ENCODE measurements at regions not wholly inside any gene's neighbourhood (a gene's known extent, or its start where the extent isn't known, plus 50 kb on each side); places are given as distances from the start of the nearest gene placed in this dataset.

DNA sequence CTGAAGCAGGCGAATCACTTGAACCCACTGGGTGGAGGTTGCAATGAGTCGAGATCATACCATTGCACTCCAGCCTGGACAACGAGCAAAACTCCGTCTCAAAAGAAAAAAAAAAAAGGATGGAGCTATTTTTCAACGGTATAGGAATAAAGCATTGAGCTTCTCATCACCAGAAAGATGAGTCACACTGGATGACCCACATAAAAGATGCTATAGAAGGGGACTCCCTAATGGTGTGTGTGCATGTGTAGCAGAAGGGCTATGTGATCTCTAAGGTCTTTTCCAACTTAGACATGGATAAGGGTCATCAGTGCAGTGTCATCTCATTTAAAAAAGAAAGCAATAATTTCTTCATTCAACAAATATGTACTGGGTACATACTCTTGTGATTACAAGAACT, 476.0 kb downstream of the MFSD1 start:
- Histone ChIP-seq H3K36me3 (no peaks in the 10 kb centered on the region), H3K9me3 (no peaks in the 10 kb centered on the region), H3K4me3 (no peak overlapping the region), H3K27me3 (no peaks in the 10 kb centered on the region), H3K4me1 (no peaks in the 10 kb centered on the region), H3K27ac (no peak overlapping the region)
- ATAC-seq = no peak
- TF ChIP-seq POLR2A (IDR thresholded peaks at IDR 0.05) = no peak
- TF ChIP-seq, protein P1, sequence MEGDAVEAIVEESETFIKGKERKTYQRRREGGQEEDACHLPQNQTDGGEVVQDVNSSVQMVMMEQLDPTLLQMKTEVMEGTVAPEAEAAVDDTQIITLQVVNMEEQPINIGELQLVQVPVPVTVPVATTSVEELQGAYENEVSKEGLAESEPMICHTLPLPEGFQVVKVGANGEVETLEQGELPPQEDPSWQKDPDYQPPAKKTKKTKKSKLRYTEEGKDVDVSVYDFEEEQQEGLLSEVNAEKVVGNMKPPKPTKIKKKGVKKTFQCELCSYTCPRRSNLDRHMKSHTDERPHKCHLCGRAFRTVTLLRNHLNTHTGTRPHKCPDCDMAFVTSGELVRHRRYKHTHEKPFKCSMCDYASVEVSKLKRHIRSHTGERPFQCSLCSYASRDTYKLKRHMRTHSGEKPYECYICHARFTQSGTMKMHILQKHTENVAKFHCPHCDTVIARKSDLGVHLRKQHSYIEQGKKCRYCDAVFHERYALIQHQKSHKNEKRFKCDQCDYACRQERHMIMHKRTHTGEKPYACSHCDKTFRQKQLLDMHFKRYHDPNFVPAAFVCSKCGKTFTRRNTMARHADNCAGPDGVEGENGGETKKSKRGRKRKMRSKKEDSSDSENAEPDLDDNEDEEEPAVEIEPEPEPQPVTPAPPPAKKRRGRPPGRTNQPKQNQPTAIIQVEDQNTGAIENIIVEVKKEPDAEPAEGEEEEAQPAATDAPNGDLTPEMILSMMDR (IDR thresholded peaks at IDR 0.05) = no peak
- DNase-seq = no peak
- intact Hi-C loops (cut with DNase I) = no loop called here
- 49% methylated on average over 5 of the region's 5 CpGs for WGBS (ENCODE audit: insufficient coverage, low coverage, low lambda C conversion rate, missing lambda C conversion rate)

DNA sequence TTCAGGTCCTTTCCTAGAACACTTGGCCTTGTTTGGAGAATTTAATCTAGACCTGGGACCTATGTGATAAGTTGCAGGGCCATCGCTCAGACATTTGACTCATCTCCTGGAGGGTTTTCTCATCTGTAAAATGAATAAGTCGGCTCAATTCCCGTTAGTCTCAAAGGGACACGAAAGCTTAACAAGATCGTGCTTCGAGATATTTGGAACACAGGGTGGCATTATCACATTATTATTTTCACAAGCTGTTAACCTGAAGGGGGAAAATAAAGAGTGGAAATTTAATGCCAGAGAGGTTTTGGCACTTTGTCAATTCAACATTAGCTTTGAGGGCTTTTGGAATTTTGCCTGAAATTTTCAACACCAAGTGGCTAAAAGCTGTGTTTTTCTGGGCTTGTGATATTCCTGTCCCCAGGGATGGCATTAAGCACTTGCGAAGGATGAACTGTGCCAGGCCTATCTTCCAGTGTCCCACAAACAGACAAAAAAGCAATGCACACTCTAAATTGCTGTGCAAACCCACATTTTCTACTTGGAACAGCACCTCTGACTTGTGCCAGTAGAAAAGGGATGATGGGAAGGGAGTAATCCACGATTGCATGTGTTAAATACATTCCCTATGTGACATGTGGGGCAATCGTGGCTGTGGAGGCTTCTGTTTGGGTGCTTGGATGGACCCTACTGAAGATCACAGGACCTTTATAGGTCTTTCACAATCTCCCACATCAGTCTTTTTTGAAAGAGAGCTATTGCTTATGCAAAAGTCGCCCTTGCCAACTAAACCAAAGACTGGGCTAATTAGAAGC, 478.7 kb downstream of the MFSD1 start:
- Histone ChIP-seq H3K4me1 (no peaks in the 10 kb centered on the region), H3K9me3 (no peaks in the 10 kb centered on the region), H3K36me3 (no peaks in the 10 kb centered on the region), H3K27me3 (no peaks in the 10 kb centered on the region), H3K27ac (no peak overlapping the region), H3K4me3 (no peak overlapping the region)
- ATAC-seq = no peak
- 66% methylated on average over 10 of the region's 10 CpGs for WGBS (ENCODE audit: insufficient coverage, low coverage, low lambda C conversion rate, missing lambda C conversion rate)
- intact Hi-C loops (cut with DNase I) = no loop called here
- TF ChIP-seq POLR2A (IDR thresholded peaks at IDR 0.05) = no peak
- TF ChIP-seq, protein P1 (IDR thresholded peaks at IDR 0.05) = no peak
- no peak for DNase-seq

DNA sequence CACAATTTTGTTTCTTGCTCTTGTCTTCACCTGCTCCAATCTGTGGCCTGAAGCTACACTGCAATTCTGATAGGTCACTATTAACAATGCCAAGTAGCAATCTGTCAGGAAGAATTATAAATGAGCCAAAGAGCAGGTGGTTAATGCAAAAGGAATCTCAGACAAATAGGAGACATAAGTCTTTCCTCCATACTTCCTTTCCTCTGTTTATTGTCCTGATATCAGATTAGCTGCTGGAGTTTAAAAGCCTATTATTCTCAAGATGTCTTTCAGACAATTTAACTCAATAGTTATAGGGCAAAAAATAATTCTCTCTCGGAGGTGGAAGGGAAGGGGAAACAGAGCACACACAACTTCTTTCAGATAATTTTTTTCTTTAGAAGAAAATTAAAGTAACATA, 491.6 kb downstream of the MFSD1 start:
- TF ChIP-seq POLR2A (IDR thresholded peaks at IDR 0.05) = no peak
- TF ChIP-seq, protein P1 (IDR thresholded peaks at IDR 0.05) = no peak
- Histone ChIP-seq H3K4me3 (no peak overlapping the region), H3K27me3 (no peaks in the 10 kb centered on the region), H3K4me1 (no peaks in the 10 kb centered on the region), H3K27ac (no peak overlapping the region), H3K9me3 (no peaks in the 10 kb centered on the region), H3K36me3 (no peaks in the 10 kb centered on the region)
- ATAC-seq = no peak
- 27% methylated on average over 1 of the region's 1 CpG for WGBS (ENCODE audit: insufficient coverage, low coverage, low lambda C conversion rate, missing lambda C conversion rate)
- intact Hi-C loops (cut with DNase I) = no loop called here
- DNase-seq = no peak

DNA sequence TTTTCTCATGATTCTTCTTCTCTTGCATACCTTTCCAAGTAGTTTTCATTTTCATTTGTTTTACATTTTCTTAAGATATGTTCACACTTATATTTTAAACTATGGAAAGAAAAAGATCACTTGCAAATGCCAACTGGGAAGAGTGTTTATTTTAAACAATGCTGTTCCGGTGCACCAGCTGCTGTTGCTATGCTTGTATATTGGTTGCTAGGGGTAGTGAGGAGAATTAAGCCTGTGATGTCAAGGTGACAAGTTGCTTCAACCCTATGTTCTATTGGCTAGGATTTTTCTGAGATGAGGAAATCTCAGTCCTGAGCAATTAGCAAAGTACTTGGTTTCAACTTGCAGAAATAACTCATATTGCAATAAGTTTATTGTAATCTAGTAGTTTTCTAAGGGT, 500.1 kb downstream of the MFSD1 start:
- Histone ChIP-seq H3K27me3 (no peaks in the 10 kb centered on the region), H3K9me3 (no peaks in the 10 kb centered on the region), H3K4me1 (no peaks in the 10 kb centered on the region), H3K27ac (no peak overlapping the region), H3K36me3 (no peaks in the 10 kb centered on the region), H3K4me3 (no peak overlapping the region)
- intact Hi-C loops (cut with DNase I) = no loop called here
- WGBS (ENCODE audit: insufficient coverage, low coverage, low lambda C conversion rate, missing lambda C conversion rate) = 78% methylated on average over 1 of the region's 1 CpG
- no peak for DNase-seq
- TF ChIP-seq POLR2A (IDR thresholded peaks at IDR 0.05) = no peak
- TF ChIP-seq, protein P1 (IDR thresholded peaks at IDR 0.05) = no peak
- no peak for ATAC-seq
